ENCODE measurements at regions not wholly inside any gene's neighbourhood (a gene's known extent, or its start where the extent isn't known, plus 50 kb on each side); places are given as distances from the start of the nearest gene placed in this dataset.

DNA sequence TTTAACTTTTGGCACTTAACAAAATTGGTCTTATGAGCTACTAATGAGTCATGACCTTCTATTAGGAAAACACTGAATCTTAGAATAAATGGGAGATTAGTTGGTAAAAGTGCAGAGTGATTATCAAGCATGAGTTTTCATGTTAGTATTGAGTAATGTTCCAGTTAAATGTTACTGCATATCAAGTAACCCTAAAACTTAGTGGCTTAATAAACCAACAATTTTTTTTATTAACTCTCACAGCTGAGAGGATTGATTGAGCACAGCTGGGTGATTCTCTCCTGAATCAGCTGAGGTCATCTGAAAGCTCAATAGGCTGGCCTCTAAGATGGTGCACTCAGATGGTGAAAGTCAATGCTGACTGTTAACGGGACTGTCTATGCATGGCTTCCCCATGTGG lies 248.6 kb downstream of the BCL11B start:
- no peak overlapping the region for H3K4me3 Mint-ChIP-seq
- no peaks in the 10 kb centered on the region for H3K4me1 Mint-ChIP-seq
- TF ChIP-seq, protein P1, sequence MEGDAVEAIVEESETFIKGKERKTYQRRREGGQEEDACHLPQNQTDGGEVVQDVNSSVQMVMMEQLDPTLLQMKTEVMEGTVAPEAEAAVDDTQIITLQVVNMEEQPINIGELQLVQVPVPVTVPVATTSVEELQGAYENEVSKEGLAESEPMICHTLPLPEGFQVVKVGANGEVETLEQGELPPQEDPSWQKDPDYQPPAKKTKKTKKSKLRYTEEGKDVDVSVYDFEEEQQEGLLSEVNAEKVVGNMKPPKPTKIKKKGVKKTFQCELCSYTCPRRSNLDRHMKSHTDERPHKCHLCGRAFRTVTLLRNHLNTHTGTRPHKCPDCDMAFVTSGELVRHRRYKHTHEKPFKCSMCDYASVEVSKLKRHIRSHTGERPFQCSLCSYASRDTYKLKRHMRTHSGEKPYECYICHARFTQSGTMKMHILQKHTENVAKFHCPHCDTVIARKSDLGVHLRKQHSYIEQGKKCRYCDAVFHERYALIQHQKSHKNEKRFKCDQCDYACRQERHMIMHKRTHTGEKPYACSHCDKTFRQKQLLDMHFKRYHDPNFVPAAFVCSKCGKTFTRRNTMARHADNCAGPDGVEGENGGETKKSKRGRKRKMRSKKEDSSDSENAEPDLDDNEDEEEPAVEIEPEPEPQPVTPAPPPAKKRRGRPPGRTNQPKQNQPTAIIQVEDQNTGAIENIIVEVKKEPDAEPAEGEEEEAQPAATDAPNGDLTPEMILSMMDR (IDR thresholded peaks at IDR 0.05), result no peak
- DNase-seq, result no peak
- H3K9me3 Mint-ChIP-seq, result peaks cover 44% of the 10 kb centered on the region
- H3K36me3 Mint-ChIP-seq (ENCODE audit: low read depth), result no peaks in the 10 kb centered on the region
- H3K27me3 Mint-ChIP-seq (ENCODE audit: low read depth, poor library complexity), result peaks cover 31% of the 10 kb centered on the region
- no peak overlapping the region for H3K27ac Mint-ChIP-seq

DNA sequence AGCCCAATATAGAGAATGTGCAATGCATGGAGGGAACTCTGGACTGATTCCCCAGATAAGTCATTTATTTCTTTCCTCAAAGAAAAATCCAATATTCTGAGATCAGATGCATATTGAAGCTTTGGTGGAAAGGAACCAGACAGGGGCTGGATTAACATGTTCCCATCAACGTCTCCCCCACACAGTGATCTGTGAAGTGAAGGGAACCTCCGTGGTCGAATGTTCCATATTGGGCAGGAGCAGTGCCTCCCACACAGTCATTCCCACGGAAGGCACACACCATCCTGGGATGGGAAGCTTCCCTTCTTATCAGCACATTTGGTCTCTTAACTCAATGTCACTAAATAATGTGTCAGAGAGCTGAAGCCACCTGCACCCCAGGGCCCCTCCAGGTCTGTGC lies 247.1 kb downstream of the BCL11B start:
- no peaks in the 10 kb centered on the region for H3K36me3 Mint-ChIP-seq (ENCODE audit: low read depth)

DNA sequence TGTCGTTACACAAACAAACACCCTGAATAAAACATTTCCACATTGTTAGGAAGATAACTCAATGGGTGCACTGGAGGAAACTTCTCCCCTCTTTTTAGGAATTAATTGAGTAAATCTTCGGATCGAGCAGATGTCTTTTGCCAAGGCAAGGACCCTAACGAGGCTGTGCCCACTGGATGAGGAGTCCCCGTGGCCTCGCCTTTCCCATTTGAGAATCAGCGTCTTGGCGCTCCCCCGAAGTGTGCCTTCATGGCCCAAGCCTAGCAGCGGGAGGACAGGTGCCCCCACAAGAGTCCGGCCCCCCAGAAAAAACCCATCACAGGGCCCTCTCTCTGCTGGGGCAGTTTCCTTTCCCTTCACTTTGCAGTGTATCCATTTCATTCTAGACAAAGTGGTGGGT lies 246.6 kb downstream of the BCL11B start:
- Mint-ChIP-seq H3K27me3 (ENCODE audit: low read depth, poor library complexity) (peaks cover 37% of the 10 kb centered on the region), H3K4me3 (no peak overlapping the region), H3K4me1 (no peaks in the 10 kb centered on the region), H3K27ac (no peak overlapping the region), H3K9me3 (peaks cover 25% of the 10 kb centered on the region), H3K36me3 (ENCODE audit: low read depth) (no peaks in the 10 kb centered on the region)
- TF ChIP-seq, protein P1 (IDR thresholded peaks at IDR 0.05), result no peak
- DNase-seq, result no peak

More for the DNA sequence above, 247.1 kb downstream of the BCL11B start:
- Mint-ChIP-seq H3K27me3 (ENCODE audit: low read depth, poor library complexity) (peaks cover 36% of the 10 kb centered on the region), H3K4me3 (no peak overlapping the region), H3K4me1 (no peaks in the 10 kb centered on the region), H3K27ac (no peak overlapping the region), H3K9me3 (peaks cover 30% of the 10 kb centered on the region)
- TF ChIP-seq, protein P1 (IDR thresholded peaks at IDR 0.05), result no peak
- no peak for DNase-seq

DNA sequence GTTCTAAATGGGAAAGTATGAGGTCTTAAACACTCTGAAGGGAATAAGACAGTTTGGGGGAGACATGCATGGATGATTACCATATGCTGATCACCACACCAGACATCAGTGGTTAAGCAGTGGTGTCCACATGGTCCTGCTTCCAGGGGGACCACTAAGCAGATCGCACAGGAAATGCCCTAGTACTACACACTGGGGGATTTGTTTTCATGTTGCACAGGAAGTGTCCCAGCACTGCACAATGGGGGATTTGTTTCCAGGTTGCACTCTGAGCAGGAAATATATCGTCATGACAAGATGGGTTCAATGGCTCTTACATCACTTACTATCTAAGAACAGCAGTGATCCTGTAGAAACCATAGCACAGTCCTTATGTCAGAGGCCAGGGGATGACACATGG lies 245.5 kb downstream of the BCL11B start:
- TF ChIP-seq, protein P1 (IDR thresholded peaks at IDR 0.05), result no peak
- H3K27me3 Mint-ChIP-seq (ENCODE audit: low read depth, poor library complexity), result peaks cover 39% of the 10 kb centered on the region
- H3K36me3 Mint-ChIP-seq (ENCODE audit: low read depth), result no peaks in the 10 kb centered on the region
- no peak for DNase-seq
- H3K4me1 Mint-ChIP-seq, result no peaks in the 10 kb centered on the region
- no peak overlapping the region for H3K4me3 Mint-ChIP-seq
- H3K9me3 Mint-ChIP-seq, result peaks cover 17% of the 10 kb centered on the region
- H3K27ac Mint-ChIP-seq, result no peak overlapping the region

DNA sequence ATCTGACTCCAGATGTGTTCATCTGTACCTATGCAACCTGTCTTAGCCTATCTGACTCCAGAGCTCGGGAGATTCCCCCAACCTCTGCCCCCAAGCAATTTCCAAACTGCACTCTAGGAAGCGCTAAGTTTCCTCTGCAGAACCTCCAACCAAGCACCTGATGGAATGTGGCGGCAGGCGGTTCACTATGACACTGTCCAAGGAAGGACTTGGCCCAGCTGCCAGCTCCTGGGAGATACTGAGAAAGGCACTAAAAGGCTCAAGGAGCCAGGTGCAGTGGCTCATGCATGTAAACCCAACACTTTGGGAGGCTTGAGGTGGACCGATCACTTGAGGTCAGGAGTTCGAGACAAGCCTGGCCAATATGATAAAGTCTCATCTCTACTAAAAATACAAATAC lies 244.0 kb downstream of the BCL11B start:
- Mint-ChIP-seq H3K36me3 (ENCODE audit: low read depth) (no peaks in the 10 kb centered on the region), H3K4me3 (no peak overlapping the region), H3K9me3 (peaks cover 16% of the 10 kb centered on the region), H3K27me3 (ENCODE audit: low read depth, poor library complexity) (peaks cover 39% of the 10 kb centered on the region), H3K4me1 (peaks cover 3% of the 10 kb centered on the region), H3K27ac (no peak overlapping the region)
- DNase-seq, result no peak
- TF ChIP-seq, protein P1 (IDR thresholded peaks at IDR 0.05), result no peak

DNA sequence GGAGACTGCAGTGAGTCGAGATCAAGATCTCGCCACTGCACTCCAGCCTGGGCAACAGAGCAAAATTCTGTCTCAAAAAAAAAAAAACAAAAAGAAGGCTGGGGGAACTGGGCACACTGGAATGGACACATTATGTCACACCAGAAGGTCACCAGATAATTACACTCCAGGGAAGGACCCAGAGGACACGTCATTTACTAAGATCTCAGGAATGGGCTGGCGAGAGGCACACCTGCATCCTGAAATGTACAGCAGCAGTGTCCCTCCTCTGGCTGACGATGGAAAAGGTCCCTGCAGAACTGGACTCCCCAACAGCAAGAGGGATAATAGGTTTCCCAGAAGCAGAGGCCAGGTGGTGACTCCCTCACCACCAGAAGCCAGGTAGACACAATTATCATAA lies 243.5 kb downstream of the BCL11B start:
- peaks cover 5% of the 10 kb centered on the region for H3K4me1 Mint-ChIP-seq
- H3K27ac Mint-ChIP-seq, result no peak overlapping the region
- no peak for DNase-seq
- no peaks in the 10 kb centered on the region for H3K36me3 Mint-ChIP-seq (ENCODE audit: low read depth)
- no peak overlapping the region for H3K4me3 Mint-ChIP-seq
- peaks cover 18% of the 10 kb centered on the region for H3K9me3 Mint-ChIP-seq
- peaks cover 44% of the 10 kb centered on the region for H3K27me3 Mint-ChIP-seq (ENCODE audit: low read depth, poor library complexity)
- TF ChIP-seq, protein P1 (IDR thresholded peaks at IDR 0.05), result no peak

Data from nephron progenitor cell (in vitro differentiated cells).